Prostate gland (tissue), 2 donors: ENCODE measurements at regions not wholly inside any gene's neighbourhood (a gene's known extent, or its start where the extent isn't known, plus 50 kb on each side); places are given as distances from the start of the nearest gene placed in this dataset.

Experiments
- DNase-seq: peaks from one replicate; pipeline ENCODE4 v3.0.0-alpha.2; 2019; ENCODE audit warnings: low spot score
- H3K27ac ChIP-seq, 2 donors: fragments of 200-600 bp; sonication (generic); 2 replicates each; pipeline ENCODE4 v1.5.1; 2017 to 2019
- H3K27me3 ChIP-seq: fragments of 200-600 bp; sonication (generic); replicated peaks from 2 replicates; pipeline ENCODE4 v1.5.1; 2019; ENCODE audit not compliant: insufficient read depth
- H3K36me3 ChIP-seq, 2 donors: fragments of 200-600 bp; sonication (generic); 1 replicate in 1 of 2; 2 replicates in 1 of 2; pipeline versions ENCODE4 v1.5.1 to v1.8.1; 2017 to 2019
- H3K4me1 ChIP-seq: fragments of 200-600 bp; sonication (generic); replicated peaks from 2 replicates; pipeline ENCODE4 v1.5.1; 2019
- H3K4me3 ChIP-seq, 2 donors: fragments of 200-600 bp; sonication (generic); 2 replicates each; pipeline ENCODE4 v1.5.1; 2017 to 2019
- H3K9me3 ChIP-seq: fragments of 200-600 bp; sonication (generic); 2 replicates; pipeline ENCODE4 v1.5.1; 2017
- CTCF ChIP-seq, 4 experiments: fragments of 200-600 bp in 2 of 4; fragments of 450-650 bp in 2 of 4; sonication (generic) in 2 of 4; IDR thresholded peaks; 1 replicate in 3 of 4; 2 replicates in 1 of 4; pipeline ENCODE4 v1.5.1; 2016 to 2019; ENCODE audit warnings: antibody characterized with exemption in 4 of 4, mild to moderate bottlenecking in 2 of 4, moderate library complexity in 2 of 4
- POLR2A ChIP-seq: fragments of 450-650 bp; IDR thresholded peaks from one replicate; pipeline ENCODE4 v1.6.1; 2016; ENCODE audit warnings: antibody characterized with exemption, mild to moderate bottlenecking
- POLR2AphosphoS5 ChIP-seq: sonication (generic); formaldehyde crosslinking; IDR thresholded peaks from one replicate; pipeline ENCODE4 v1.6.1; 2017; ENCODE audit warnings: antibody characterized with exemption
- WGBS: methylation state at CpG from one replicate; pipeline ENCODE4 v1.1.5; 2018; 5-methylcytosine and 5-hydroxymethylcytosine counted together
- intact Hi-C: fragments of 100-400 bp; cut with DNase I; formaldehyde crosslinking; loops from one replicate; pipeline ENCODE4 v1.14.2; 2022

GRCh38 chr4:1562771-1563170, 121.3 kb downstream of the FAM53A start:
- H3K4me3 ChIP-seq: no peak overlapping the region
- 87% methylated on average over 12 of the region's 12 CpGs for WGBS

GRCh38 chr4:1562371-1562770, 121.7 kb downstream of the FAM53A start:
- Histone ChIP-seq H3K27ac (no peak overlapping the region), H3K4me1 (no peaks in the 10 kb centered on the region), H3K27me3 (peaks cover 17% of the 10 kb centered on the region), H3K36me3 (no peaks in the 10 kb centered on the region), H3K4me3 (no peak overlapping the region), H3K9me3 (no peaks in the 10 kb centered on the region)
- WGBS: 83% methylated on average over 19 of the region's 19 CpGs
- intact Hi-C loops: no loop called here
- TF ChIP-seq POLR2A (no peak), POLR2AphosphoS5 (no peak), CTCF (IDR thresholded peaks at IDR 0.05) (no peak)
- no peak for DNase-seq

More at GRCh38 chr4:1562771-1563170, 121.3 kb downstream of the FAM53A start:
- H3K9me3 ChIP-seq: no peaks in the 10 kb centered on the region
- no peaks in the 10 kb centered on the region for H3K4me1 ChIP-seq
- TF ChIP-seq POLR2AphosphoS5 (no peak), POLR2A (no peak)
- DNase-seq: no peak
- no peaks in the 10 kb centered on the region for H3K36me3 ChIP-seq
- intact Hi-C loops: no loop called here
- no peak overlapping the region for H3K27ac ChIP-seq
- peaks cover 17% of the 10 kb centered on the region for H3K27me3 ChIP-seq

DNA sequence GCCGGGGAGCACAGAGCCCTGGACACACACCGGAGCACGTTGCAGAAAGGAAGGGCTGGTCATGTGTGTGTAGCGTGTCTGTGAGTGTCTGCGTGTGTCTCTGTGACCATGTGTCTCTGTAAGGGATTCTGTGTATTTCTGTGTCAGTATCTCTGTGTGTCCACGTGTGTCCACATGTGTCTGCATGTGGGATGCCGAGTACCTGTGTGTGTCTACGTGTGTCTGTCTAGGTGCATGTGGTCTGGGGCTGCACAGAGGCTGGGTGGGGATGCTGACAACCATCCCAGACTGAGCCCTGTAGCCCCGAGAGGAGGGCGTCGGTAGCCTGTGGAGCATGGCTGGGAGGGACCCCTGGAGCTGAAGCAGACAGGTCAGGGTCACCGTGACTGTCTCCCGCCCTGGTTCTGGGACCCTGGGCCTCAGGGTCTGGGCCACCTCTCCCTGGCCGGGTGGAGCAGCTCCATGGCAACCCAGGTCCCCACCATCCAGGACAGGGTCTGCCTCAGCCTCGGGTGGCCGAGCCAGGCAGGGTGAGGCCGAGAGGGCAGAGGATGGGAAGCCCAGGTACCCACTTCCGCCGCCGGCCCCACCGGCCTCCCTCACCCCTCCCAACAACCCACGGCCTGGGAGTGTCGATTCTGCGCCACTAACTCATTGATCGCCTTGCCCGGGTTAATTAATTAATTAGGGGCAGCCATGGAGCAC, 122.7 kb downstream of the FAM53A start:
- intact Hi-C loops: no loop called here
- Histone ChIP-seq H3K36me3 (no peaks in the 10 kb centered on the region), H3K27me3 (peaks cover 20% of the 10 kb centered on the region), H3K4me3 (no peak overlapping the region), H3K9me3 (no peaks in the 10 kb centered on the region), H3K27ac (no peak overlapping the region), H3K4me1 (no peaks in the 10 kb centered on the region)
- TF ChIP-seq POLR2AphosphoS5: no peak
- no peak for TF ChIP-seq CTCF (IDR thresholded peaks at IDR 0.05)
- no peak for TF ChIP-seq POLR2A
- DNase-seq: no peak
- WGBS: 83% methylated on average over 25 of the region's 26 CpGs

DNA sequence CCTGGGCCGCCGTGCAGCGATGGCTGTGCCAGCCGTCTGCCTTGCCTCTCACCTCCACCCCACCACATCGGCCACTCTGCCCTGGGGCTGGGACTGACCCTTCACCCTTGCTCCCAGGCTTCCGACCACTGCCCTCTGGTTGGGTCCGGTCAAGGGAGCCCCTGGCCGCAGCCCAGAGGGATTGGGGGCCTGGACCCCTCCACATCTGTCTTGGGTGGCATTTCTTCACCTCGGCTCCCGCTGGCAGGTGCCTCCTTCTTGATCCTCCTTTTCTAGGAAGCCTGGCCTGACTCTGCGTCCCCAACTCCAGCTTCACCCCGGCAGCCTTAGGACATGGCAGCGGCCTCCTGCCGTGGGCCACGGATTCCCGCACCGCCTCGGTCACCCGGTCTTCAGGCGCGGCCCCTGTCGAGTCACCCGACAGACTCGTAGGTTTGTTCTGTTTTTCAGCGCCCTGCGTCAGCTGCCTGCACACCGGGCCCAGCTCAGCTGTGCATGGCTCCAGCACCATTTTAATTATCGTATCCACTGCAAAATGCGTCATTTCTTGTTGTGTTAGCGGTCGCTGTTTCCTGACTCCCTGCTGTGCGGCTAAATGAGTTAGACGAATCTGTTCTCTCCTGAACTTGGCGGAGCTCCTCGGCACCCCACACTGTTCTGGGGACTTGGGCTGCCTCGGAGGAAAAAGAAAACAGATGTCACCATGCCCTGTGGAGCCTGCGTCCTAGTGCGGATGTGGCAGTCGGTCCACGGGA, 124.0 kb downstream of the FAM53A start:
- no peaks in the 10 kb centered on the region for H3K9me3 ChIP-seq
- H3K4me1 ChIP-seq: no peaks in the 10 kb centered on the region
- no peak for TF ChIP-seq POLR2AphosphoS5
- no peak for TF ChIP-seq CTCF (IDR thresholded peaks at IDR 0.05)
- no peak for TF ChIP-seq POLR2A
- WGBS: 92% methylated on average over 40 of the region's 40 CpGs
- intact Hi-C loops: no loop called here
- H3K36me3 ChIP-seq: no peaks in the 10 kb centered on the region
- peaks cover 21% of the 10 kb centered on the region for H3K27me3 ChIP-seq
- no peak for DNase-seq
- H3K4me3 ChIP-seq: no peak overlapping the region
- no peak overlapping the region for H3K27ac ChIP-seq

DNA sequence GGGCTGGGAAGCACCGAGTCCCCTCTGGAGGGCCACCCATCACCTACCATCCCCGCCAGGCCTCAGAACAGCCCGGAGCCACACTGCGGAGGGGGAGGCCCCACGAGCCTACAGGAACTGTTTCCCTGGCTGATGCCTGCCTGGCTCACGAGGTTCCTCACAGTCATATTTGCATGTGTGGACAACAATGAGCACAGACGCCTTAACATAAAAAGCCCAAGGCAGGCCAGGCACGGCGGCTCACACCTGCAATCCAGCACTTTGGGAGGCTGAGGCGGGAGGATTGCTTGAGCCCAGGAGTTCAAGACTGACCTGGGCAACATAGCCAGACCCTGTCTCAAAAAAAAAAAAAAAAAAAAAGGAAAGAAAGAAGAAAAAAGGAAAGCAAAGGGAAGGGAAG, 125.9 kb downstream of the FAM53A start:
- DNase-seq: no peak
- no peaks in the 10 kb centered on the region for H3K36me3 ChIP-seq
- H3K9me3 ChIP-seq: no peaks in the 10 kb centered on the region
- WGBS: 56% methylated on average over 5 of the region's 10 CpGs
- TF ChIP-seq POLR2AphosphoS5 (no peak), POLR2A (no peak), CTCF (IDR thresholded peaks at IDR 0.05) (no peak)
- H3K27me3 ChIP-seq: peaks cover 6% of the 10 kb centered on the region
- no peak overlapping the region for H3K4me3 ChIP-seq
- no peak overlapping the region for H3K27ac ChIP-seq
- H3K4me1 ChIP-seq: peaks cover 4% of the 10 kb centered on the region
- intact Hi-C loops: no loop called here
